GM12878 (cell line): ENCODE measurements at regions not wholly inside any gene's neighbourhood (a gene's known extent, or its start where the extent isn't known, plus 50 kb on each side); places are given as distances from the start of the nearest gene placed in this dataset.

ENCODE experiments used
- ATAC-seq: fragments of 200-7000 bp; cut with Tn5 transposase; 3 replicates; pipeline ENCODE4 v1.9.1; 2020; ENCODE audit warnings: mild to moderate bottlenecking, moderate library complexity
- BruUV-seq: library from RNA; stranded (reverse); fragments of 400-500 nt; replicated peaks from 2 replicates; lab custom pipeline; 2021; lab: Mats Ljungman, UMichigan
- CTCF ChIA-PET: fragments of 300-600 bp; sonication (Branson Sonifier 250); formaldehyde crosslinking; extraction: SDS; loops from one replicate; lab custom pipeline; 2021; ENCODE audit warnings: inconsistent platforms; lab: Yijun Ruan, JAX
- POLR2A ChIA-PET: fragments of 350-600 bp; formaldehyde crosslinking; extraction: SDS; loops from one replicate; lab custom pipeline; 2021; ENCODE audit warnings: inconsistent platforms; lab: Charles Lee
- RAD21 ChIA-PET: fragments of 300-600 bp; sonication (Branson Sonifier 250); formaldehyde crosslinking; loops from one replicate; lab custom pipeline; 2023; ENCODE audit warnings: antibody characterized with exemption; ENCODE audit not compliant: unreplicated experiment; lab: Charles Lee
- SMC1A ChIA-PET: fragments of 300-600 bp; sonication (Branson Sonifier 250); formaldehyde crosslinking; loops from one replicate; lab custom pipeline; 2023; ENCODE audit not compliant: unreplicated experiment, uncharacterized antibody; lab: Charles Lee
- DNase-seq: peaks from one replicate; pipeline ENCODE4 v3.0.0-alpha.2; 2011; ENCODE audit warnings: low read depth, low spot score
- FAIRE-seq: peaks from 3 replicates; lab custom pipeline; 2011; peaks lifted over from hg19 to GRCh38; lab: Jason Lieb, UNC
- H2AFZ ChIP-seq: 2 replicates; pipeline ENCODE4 v1.6.0; 2011; ENCODE audit warnings: low read depth, low read length, control low read depth; ENCODE audit not compliant: control insufficient read depth
- H3K27ac ChIP-seq: 2 replicates; pipeline ENCODE4 v1.5.1; 2011; ENCODE audit warnings: control low read depth; ENCODE audit not compliant: control insufficient read depth, insufficient read depth
- H3K27me3 ChIP-seq, 2 experiments: replicated peaks in 1 of 2; 2 replicates each; pipeline versions ENCODE4 v1.6.0 to v1.6.1; 2011; ENCODE audit warnings: low read length in 1 of 2; ENCODE audit not compliant: control insufficient read depth in 2 of 2, insufficient read depth in 2 of 2
- H3K36me3 ChIP-seq, 2 experiments: 2 replicates each; pipeline ENCODE4 v1.5.1; 2011; ENCODE audit warnings: low read length in 1 of 2; ENCODE audit not compliant: control insufficient read depth in 2 of 2, insufficient read depth in 2 of 2
- H3K4me1 ChIP-seq: 2 replicates; pipeline ENCODE4 v1.6.1; 2011; ENCODE audit warnings: mild to moderate bottlenecking, low read length, moderate library complexity, mixed read lengths; ENCODE audit not compliant: control insufficient read depth, insufficient read depth
- H3K4me2 ChIP-seq: 2 replicates; pipeline ENCODE4 v1.6.0; 2011; ENCODE audit warnings: control low read depth; ENCODE audit not compliant: control insufficient read depth, insufficient read depth
- H3K4me3 ChIP-seq: fragments of 200-600 bp; sonication (generic); 2 replicates; pipeline ENCODE4 v1.5.1; 2016
- H3K79me2 ChIP-seq: 2 replicates; pipeline ENCODE4 v1.6.0; 2011; ENCODE audit warnings: low read length; ENCODE audit not compliant: control insufficient read depth, insufficient read depth
- H3K9ac ChIP-seq: 2 replicates; pipeline ENCODE4 v1.8.0; 2011; ENCODE audit warnings: low read length, control low read depth, mixed read lengths; ENCODE audit not compliant: control insufficient read depth, insufficient read depth
- H3K9me3 ChIP-seq: replicated peaks from 3 replicates; pipeline ENCODE4 v1.5.1; 2011; ENCODE audit warnings: mild to moderate bottlenecking, low read length; ENCODE audit not compliant: control insufficient read depth, insufficient read depth
- H4K20me1 ChIP-seq: 2 replicates; pipeline ENCODE4 v1.6.0; 2011; ENCODE audit not compliant: control insufficient read depth, insufficient read depth
- CBX5 ChIP-seq: sonication (generic); IDR thresholded peaks from 2 replicates; pipeline ENCODE4 v1.6.1; 2016; ENCODE audit warnings: low read depth, moderate library complexity, mild to moderate bottlenecking, inconsistent platforms
- CEBPB ChIP-seq, 2 experiments: fragments of 150-350 bp in 1 of 2; IDR thresholded peaks; 2 replicates each; pipeline ENCODE4 v1.6.1; 2012 to 2014; ENCODE audit warnings: low read depth in 2 of 2, low read length in 2 of 2, borderline replicate concordance in 1 of 2, inconsistent platforms in 1 of 2
- CREM ChIP-seq: IDR thresholded peaks from 2 replicates; pipeline ENCODE4 v1.6.1; 2014; ENCODE audit warnings: antibody characterized with exemption, low read depth
- IRF5 ChIP-seq: fragments of 450-650 bp; IDR thresholded peaks from 2 replicates; pipeline ENCODE4 v1.6.1; 2017; ENCODE audit warnings: borderline replicate concordance
- NR2C1 ChIP-seq: fragments of 450-650 bp; IDR thresholded peaks from 2 replicates; pipeline ENCODE4 v1.6.1; 2017; ENCODE audit warnings: antibody characterized with exemption, mild to moderate bottlenecking, moderate library complexity
- TARDBP ChIP-seq: IDR thresholded peaks from 2 replicates; pipeline ENCODE4 v1.6.1; 2016; ENCODE audit warnings: borderline replicate concordance
- USF2 ChIP-seq: IDR thresholded peaks from 2 replicates; pipeline ENCODE4 v1.6.1; 2011; ENCODE audit warnings: low read depth, low read length, improper control_type of control experiment, borderline replicate concordance
- ZNF622 ChIP-seq: fragments of 450-650 bp; IDR thresholded peaks from 2 replicates; pipeline ENCODE4 v1.6.1; 2017; ENCODE audit warnings: mild to moderate bottlenecking, inconsistent platforms
- WGBS: methylation state at CpG from one replicate; pipeline ENCODE4 v1.1.6; 2016; ENCODE audit warnings: low lambda C conversion rate; ENCODE audit not compliant: insufficient replicate concordance, insufficient coverage; ENCODE audit errors: missing lambda C conversion rate; 5-methylcytosine and 5-hydroxymethylcytosine counted together
- in situ Hi-C: fragments of 300-500 bp; cut with MboI; formaldehyde crosslinking; loops from 9 replicates; pipeline ENCODE4 v1.14.3; 2018; ENCODE audit warnings: mixed read lengths
- intact Hi-C: fragments of 100-400 bp; cut with micrococcal nuclease; formaldehyde crosslinking; loops from one replicate; pipeline ENCODE4 v1.14.2; 2022; ENCODE audit not compliant: unreplicated experiment
- TF ChIP-seq, protein P1 (sequence below): fragments of 450-650 bp; formaldehyde crosslinking; IDR thresholded peaks from 2 replicates; pipeline ENCODE4 v1.4.0; 2020; ENCODE audit warnings: mild to moderate bottlenecking, moderate library complexity

- DNase-seq (no peak), FAIRE-seq (no peak)
- no peaks in the 10 kb centered on the region for H3K36me3 ChIP-seq
- H3K27me3 ChIP-seq, result no peaks in the 10 kb centered on the region
- H4K20me1 ChIP-seq, result no peaks in the 10 kb centered on the region
- H2AFZ ChIP-seq, result no peak overlapping the region
- no peak overlapping the region for H3K27ac ChIP-seq
- in situ Hi-C loops, result no loop called here
- SMC1A ChIA-PET, result no interaction called here
- intact Hi-C loops, result no loop called here
- H3K79me2 ChIP-seq, result no peaks in the 10 kb centered on the region
- no peak overlapping the region for H3K9ac ChIP-seq
- H3K4me1 ChIP-seq, result no peaks in the 10 kb centered on the region
- no peak overlapping the region for H3K4me3 ChIP-seq
- no peak for TF ChIP-seq CBX5
- TF ChIP-seq IRF5, result no peak
- no peak for TF ChIP-seq CREM
- TF ChIP-seq ZNF622, result no peak
- TF ChIP-seq TARDBP, result no peak
- no peak for TF ChIP-seq CEBPB (IDR thresholded peaks at IDR 0.05; ENCODE audit: borderline replicate concordance in 1 of 2, low read depth in 2 of 2, low read length in 2 of 2)
- TF ChIP-seq NR2C1, result no peak
- TF ChIP-seq, all 136 proteins: peak for 0
- ChIA-PET POLR2A (no interaction called here), RAD21 (no interaction called here), CTCF (no interaction called here)
- Histone ChIP-seq H3K9me3 (no peaks in the 10 kb centered on the region), H3K4me2 (no peak overlapping the region)
- ATAC-seq, result no peak
- WGBS, result 30% methylated on average over 2 of the region's 2 CpGs
- BruUV-seq, result no TSS peak
Measured at GRCh38 chr1:65593516-65593915, 173.0 kb downstream of the LEPR start.

DNA sequence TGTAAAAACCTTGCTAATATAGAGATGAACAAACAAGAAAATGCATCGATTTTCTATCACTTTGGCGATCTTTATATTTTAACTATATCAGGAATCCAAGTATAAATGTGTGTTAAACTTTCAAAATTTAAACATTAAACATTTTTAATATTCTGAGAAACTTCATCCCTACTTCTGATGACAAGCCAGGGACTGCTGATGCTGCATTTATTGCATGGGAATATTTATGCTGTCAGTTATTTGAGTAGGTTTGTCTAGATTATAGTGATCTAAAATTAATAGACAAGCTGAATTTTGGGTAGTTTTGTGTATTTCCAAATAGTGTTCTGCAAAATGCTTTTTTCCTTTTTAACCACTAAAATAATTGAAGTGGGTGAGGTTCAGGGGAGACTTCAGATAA, 175.3 kb downstream of the LEPR start:
- no peak for ATAC-seq
- no peak overlapping the region for H3K27ac ChIP-seq
- no peaks in the 10 kb centered on the region for H3K36me3 ChIP-seq
- no peaks in the 10 kb centered on the region for H3K4me1 ChIP-seq
- in situ Hi-C loops (no loop called here), intact Hi-C loops (no loop called here)
- CTCF ChIA-PET, result no interaction called here
- SMC1A ChIA-PET, result no interaction called here
- H4K20me1 ChIP-seq, result no peaks in the 10 kb centered on the region
- POLR2A ChIA-PET, result no interaction called here
- H3K4me2 ChIP-seq, result no peak overlapping the region
- FAIRE-seq, result no peak
- no peak overlapping the region for H2AFZ ChIP-seq
- WGBS, result 15% methylated on average over 2 of the region's 2 CpGs
- no peak overlapping the region for H3K4me3 ChIP-seq
- no peak overlapping the region for H3K9ac ChIP-seq
- DNase-seq, result no peak
- RAD21 ChIA-PET, result no interaction called here
- no peaks in the 10 kb centered on the region for H3K27me3 ChIP-seq
- H3K79me2 ChIP-seq, result no peaks in the 10 kb centered on the region
- BruUV-seq, result no TSS peak
- no peaks in the 10 kb centered on the region for H3K9me3 ChIP-seq
- TF ChIP-seq, protein P1, sequence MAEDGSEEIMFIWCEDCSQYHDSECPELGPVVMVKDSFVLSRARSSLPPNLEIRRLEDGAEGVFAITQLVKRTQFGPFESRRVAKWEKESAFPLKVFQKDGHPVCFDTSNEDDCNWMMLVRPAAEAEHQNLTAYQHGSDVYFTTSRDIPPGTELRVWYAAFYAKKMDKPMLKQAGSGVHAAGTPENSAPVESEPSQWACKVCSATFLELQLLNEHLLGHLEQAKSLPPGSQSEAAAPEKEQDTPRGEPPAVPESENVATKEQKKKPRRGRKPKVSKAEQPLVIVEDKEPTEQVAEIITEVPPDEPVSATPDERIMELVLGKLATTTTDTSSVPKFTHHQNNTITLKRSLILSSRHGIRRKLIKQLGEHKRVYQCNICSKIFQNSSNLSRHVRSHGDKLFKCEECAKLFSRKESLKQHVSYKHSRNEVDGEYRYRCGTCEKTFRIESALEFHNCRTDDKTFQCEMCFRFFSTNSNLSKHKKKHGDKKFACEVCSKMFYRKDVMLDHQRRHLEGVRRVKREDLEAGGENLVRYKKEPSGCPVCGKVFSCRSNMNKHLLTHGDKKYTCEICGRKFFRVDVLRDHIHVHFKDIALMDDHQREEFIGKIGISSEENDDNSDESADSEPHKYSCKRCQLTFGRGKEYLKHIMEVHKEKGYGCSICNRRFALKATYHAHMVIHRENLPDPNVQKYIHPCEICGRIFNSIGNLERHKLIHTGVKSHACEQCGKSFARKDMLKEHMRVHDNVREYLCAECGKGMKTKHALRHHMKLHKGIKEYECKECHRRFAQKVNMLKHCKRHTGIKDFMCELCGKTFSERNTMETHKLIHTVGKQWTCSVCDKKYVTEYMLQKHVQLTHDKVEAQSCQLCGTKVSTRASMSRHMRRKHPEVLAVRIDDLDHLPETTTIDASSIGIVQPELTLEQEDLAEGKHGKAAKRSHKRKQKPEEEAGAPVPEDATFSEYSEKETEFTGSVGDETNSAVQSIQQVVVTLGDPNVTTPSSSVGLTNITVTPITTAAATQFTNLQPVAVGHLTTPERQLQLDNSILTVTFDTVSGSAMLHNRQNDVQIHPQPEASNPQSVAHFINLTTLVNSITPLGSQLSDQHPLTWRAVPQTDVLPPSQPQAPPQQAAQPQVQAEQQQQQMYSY (CRISPR knock-in tag), result no peak
- TF ChIP-seq USF2, result no peak
